ENCODE measurements at regions not wholly inside any gene's neighbourhood (a gene's known extent, or its start where the extent isn't known, plus 50 kb on each side); places are given as distances from the start of the nearest gene placed in this dataset.

DNA sequence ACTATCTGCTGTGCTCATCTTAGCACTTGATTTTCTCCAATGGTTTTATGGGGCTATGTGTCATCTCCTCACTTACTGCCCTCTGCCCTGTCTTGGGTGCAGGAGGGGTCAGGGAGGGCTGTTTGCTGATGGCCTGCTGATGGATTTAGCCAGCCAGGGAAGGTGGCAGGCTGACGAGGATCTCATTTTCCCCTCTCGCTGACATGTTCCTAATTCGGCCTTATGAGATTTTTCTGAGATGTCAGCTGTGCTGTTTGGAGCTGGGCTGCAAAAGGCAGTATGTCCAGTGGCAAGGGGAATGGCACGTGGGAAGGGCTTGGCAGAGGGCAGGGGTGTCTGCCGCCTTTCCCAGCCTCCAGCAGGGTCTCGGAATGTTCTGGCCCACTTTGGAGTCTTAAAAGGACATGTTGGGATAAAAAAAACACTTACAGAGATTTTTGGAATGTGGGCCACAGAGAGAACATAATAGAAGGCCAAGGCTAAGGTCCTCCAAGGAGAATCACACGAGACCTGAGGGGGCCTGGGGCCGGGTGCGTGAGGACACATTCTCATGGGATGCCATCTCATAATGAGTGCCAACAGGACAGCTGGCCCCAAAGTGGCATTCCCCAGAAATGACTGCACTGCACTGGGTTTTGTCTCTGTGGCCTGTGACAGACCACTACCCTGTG is 303.8 kb downstream of the TLE3 start:
- TF ChIP-seq GATA2 (IDR thresholded peaks at IDR 0.05; ENCODE audit: low read depth, low read length) = no peak
- TF ChIP-seq GATA3 (IDR thresholded peaks at IDR 0.05; ENCODE audit: low read depth, low read length) = no peak

DNA sequence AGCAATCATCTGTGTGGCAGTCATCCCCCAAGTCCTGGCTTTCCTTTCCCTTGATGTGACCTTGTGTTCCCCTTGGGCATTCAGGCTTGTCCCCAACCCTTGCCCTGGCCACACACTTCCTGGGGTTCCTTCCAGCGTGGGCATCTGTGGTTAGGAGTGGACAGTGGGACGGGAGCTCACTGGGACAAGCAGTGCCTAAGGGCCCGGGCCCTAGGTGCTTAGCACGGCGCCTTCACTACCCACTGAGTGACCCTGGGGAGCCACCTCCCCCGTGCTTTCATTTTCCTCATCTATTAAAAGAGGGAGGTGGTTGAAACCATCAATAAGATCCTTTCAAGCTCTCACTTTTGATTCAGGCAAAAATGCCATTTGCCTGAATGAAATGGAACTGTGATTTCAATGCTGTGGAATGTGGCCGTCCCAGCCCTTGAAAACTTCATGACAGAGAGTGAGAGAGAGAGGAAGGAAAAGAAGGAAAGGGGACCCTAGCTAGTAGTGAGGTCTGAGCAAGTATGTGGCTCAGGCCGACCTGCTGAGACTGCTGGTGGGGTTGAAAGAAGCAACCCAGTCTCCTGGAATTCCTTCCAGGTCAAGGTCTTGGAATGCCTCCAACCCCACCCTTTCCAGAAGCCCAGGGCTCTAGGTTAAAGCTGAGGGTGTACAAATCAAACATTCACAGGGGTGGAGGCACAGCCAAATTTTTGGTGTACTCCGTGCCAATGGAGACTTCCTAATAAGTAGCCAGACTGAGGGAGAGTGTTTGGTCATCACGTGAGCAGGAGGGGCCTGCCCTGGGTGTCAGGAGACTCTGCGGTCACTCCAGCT is 302.9 kb downstream of the TLE3 start:
- no peak for TF ChIP-seq GATA2 (IDR thresholded peaks at IDR 0.05; ENCODE audit: low read depth, low read length)
- no peak for TF ChIP-seq GATA3 (IDR thresholded peaks at IDR 0.05; ENCODE audit: low read depth, low read length)

DNA sequence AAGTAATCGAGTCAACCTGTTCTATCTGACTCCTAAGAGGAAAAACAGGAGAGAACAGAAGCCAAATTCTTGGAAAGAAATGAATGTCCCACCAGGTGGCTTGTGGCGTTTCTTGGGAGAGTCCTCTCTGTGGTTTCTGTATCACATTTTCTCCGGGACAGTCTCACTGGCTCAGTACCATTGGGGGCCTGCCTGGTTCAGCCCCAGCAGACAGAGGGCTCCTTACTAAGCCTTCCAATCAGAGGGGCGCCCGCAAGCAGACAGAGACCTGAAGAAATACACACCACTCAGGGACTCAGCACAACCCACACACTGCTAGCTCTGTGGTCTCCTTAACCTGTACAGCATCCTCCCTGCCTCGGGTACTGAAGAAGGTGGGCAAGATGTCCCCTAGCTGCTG is 302.1 kb downstream of the TLE3 start:
- TF ChIP-seq GATA2 (IDR thresholded peaks at IDR 0.05; ENCODE audit: low read depth, low read length) = no peak
- TF ChIP-seq GATA3 (IDR thresholded peaks at IDR 0.05; ENCODE audit: low read depth, low read length) = no peak

DNA sequence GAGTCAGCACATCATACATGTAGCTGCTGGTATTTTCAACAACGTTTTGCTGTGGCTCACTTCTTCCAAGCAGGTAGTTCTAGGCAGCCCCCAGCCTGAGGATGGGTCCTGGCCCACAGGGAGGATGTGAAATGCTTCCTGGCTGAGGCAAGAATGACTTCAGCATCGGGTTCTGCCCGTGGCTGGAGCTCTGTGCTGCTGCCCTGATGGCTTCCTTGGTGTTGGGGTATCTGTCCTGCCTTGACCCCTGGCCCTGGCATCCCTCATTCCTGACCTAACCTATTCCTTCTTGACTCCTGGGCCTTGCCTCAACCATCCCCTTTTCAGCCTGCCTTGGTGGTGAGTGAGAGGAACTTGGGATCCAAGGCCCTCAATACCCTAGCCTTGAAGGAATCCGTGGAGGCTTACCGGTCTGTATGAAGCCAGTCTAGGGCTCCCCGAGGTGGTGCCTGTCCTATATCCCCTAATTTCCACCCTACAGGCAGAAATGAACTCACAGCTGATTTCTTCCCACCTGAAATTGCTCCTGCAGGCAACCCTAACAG is 300.6 kb downstream of the TLE3 start:
- TF ChIP-seq GATA3 (IDR thresholded peaks at IDR 0.05; ENCODE audit: low read depth, low read length) = no peak
- TF ChIP-seq GATA2 (IDR thresholded peaks at IDR 0.05; ENCODE audit: low read depth, low read length) = no peak

DNA sequence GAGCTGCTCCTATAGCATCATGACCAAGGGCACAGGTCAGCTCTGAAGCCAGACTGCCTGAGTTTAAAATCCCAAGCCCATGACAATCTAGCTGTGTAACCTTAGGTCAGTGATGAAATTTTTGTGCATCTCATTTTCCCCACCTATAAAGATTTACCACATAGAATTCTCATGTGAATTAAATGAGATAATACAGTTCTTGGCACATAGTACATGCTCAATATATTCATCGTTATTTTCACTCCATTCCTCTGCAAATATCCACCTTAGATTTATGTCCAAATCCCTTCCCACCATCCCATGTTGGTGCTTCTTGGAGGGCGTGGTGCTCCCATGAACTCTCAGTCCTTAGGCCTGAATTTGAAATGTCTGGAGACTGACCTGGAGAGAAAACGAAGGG is 300.1 kb downstream of the TLE3 start:
- TF ChIP-seq GATA3 (IDR thresholded peaks at IDR 0.05; ENCODE audit: low read depth, low read length) (no peak), GATA2 (IDR thresholded peaks at IDR 0.05; ENCODE audit: low read depth, low read length) (no peak)

DNA sequence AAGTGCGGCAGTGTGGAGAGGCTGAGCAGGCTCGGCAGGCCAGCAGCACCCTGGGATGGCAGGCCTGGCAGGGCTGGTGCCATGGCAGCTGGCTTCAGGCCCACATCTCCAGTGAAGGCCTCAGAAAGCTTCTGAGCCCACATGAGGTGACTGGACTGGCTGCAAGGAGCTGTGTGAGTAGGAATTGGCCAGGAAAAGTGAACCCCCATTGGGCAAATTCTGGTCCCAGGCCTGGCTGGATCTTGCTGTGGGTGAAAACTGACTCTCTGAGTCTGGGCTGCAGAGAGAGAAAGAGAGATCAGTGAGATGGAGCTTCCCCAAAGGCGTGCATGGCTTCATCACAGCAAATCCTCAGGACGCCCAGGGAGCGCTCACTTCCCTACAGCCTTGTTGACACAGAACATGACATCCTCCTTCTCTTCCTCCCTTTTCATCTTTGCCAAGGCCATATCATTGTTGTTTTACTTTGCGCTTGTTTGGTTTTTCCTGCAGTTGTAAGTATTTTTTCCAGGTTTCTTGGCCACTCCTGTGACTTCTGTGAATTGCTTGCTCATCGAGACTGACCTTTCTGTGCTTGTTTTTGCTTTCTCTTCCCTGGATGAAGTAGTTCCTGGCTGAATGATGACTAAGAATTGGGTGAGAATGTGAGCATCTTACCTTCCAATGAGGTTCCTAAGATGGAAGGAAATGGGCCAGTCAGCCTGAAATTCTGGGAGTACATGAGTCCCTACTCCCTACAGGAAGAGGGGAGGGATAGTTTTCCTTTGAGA is 299.1 kb downstream of the TLE3 start:
- TF ChIP-seq GATA2 (IDR thresholded peaks at IDR 0.05; ENCODE audit: low read depth, low read length) = no peak
- TF ChIP-seq GATA3 (IDR thresholded peaks at IDR 0.05; ENCODE audit: low read depth, low read length) = no peak

DNA sequence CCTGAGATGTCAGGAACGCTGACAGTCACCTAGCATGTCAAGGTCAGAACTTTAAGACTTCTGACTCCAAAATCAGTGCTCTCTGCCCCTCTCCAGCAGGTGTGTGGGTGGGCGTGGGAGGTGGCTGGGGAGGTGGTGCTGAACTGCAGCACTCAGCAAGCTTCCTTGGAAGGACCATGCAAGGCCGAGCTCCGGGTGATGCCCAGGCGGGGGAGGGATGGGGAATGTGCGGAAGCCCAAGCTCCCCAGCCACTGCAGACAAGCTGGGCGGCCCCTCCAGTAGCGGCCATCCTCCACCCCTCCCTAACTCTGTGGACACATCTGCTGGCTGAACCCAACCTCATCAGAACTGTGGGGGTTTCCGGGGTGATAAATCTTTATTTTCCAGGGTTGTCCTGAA is 296.6 kb downstream of the TLE3 start:
- TF ChIP-seq GATA3 (IDR thresholded peaks at IDR 0.05; ENCODE audit: low read depth, low read length) = no peak
- no peak for TF ChIP-seq GATA2 (IDR thresholded peaks at IDR 0.05; ENCODE audit: low read depth, low read length)

DNA sequence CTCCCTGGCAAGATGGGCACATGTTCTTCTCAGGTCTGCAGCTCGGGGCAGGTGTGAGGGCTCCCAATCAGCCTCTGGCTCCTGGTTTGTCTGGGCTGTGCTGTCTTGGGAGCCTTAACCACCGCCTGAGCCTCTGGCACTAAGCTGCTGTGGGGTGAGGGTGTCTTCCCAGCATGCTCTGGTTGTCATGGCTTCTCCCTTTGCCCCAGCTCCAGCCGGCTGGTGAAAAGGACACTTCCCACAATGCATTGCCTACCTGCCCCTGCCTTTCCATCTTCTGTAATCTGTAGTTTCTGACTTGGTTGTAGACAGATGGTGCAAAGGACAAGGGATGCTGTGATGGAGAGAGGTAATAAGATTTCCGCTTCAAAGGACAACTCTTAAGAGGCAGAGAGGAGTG is 295.3 kb downstream of the TLE3 start:
- TF ChIP-seq GATA2 (IDR thresholded peaks at IDR 0.05; ENCODE audit: low read depth, low read length) (no peak), GATA3 (IDR thresholded peaks at IDR 0.05; ENCODE audit: low read depth, low read length) (no peak)

DNA sequence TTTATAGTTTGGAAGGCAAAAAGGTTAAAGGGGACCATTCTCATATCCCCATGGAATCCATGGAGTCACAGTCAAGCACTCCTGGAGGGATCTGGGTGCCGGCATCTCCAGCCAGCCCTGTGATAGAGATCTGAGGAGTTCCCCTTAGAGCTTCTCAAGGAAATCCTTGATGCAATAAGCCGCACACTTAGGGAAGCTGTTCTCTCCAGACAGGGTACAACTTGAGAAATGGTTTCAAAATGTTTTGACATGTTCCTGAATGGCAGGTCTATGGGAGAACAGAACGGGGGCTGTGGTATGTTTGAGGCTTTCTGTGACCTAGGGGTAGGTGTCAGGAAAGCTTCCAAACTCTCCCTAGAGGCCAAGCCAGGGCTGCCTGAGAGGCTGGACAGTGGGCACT is 292.9 kb downstream of the TLE3 start:
- TF ChIP-seq GATA3 (IDR thresholded peaks at IDR 0.05; ENCODE audit: low read depth, low read length) = no peak
- no peak for TF ChIP-seq GATA2 (IDR thresholded peaks at IDR 0.05; ENCODE audit: low read depth, low read length)

DNA sequence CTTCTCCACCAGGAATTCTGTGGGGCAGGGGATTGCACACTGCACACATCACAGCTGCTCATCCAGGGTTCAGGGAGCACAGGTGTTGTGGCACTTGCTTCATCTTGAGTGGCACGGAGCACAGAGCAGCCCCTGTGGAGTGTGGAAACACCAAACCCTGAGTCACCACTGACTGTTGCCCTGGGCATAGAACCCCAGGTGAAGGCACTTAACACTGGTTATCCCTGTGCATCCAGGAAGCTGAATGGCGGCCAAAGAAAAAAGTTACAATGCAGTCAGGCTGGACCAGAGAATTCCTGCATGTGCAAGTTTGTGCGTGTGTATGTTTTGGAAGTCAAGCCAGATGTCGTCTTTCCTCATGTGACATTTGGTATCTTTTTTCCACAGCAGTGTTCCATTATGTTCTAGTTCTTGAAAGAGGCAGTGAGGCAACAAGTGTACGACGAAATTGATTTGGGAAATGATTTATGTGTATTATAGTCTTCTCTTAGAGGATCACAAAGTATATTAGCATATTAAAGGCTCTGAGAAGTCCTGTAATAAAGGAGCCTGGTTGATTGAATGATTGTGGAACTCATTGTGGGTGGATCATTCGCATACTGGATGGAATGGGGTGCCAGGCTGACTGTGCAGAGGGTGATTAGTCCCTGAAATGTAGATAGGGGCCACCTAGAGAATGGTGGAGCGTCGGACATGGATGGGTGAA is 292.3 kb downstream of the TLE3 start:
- TF ChIP-seq GATA2 (IDR thresholded peaks at IDR 0.05; ENCODE audit: low read depth, low read length) = no peak
- TF ChIP-seq GATA3 (IDR thresholded peaks at IDR 0.05; ENCODE audit: low read depth, low read length) = no peak

DNA sequence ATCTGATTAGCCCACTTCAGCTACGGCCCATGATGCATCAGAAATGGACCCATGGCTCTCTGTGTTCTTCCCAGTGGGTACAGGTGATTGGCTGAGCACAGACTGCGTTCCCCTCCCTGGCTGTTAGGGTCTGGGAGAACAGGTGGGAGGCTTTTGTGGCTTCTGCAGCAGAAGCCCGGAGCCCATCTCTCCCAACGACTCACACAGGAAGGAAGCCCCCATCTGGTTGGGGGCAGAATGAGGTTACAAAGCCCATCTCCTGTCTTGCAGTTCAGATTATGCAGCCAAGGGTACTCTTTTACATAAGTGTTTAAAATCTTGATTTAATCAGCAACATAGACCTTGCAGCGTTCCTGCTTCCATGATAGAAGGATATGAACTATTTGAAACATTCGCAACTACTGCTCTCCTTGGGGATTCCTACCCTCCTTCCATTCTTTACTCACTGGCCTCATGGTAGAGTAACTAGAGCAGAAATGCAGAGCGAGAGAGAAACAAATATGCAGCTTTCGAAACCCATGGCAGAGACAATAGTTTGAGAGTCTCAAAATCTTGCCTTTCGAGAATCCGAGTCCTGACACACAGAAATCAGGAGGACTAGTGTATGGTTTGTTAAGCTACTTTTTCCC is 291.3 kb downstream of the TLE3 start:
- TF ChIP-seq GATA3 (IDR thresholded peaks at IDR 0.05; ENCODE audit: low read depth, low read length) (no peak), GATA2 (IDR thresholded peaks at IDR 0.05; ENCODE audit: low read depth, low read length) (no peak)

DNA sequence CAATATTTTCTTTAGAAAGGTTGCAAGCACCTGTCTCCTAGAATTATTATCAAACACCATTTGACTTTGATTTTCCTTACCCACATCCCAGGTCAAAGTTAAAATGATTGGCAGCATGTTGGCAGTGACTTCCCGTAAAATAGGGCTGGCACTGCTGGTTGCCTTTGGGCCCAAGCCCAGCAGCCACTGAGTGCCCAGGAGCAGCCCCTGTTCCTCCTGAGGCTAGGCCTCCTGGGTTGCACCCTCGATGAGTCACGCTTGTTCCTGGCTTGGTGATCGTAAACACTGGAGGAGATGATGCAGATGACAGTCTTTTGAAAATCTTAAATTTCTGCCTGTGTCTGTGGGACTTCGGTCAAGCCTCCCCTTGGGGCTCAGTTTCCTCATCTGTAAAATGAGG is 290.0 kb downstream of the TLE3 start:
- TF ChIP-seq GATA2 (IDR thresholded peaks at IDR 0.05; ENCODE audit: low read depth, low read length) = no peak

DNA sequence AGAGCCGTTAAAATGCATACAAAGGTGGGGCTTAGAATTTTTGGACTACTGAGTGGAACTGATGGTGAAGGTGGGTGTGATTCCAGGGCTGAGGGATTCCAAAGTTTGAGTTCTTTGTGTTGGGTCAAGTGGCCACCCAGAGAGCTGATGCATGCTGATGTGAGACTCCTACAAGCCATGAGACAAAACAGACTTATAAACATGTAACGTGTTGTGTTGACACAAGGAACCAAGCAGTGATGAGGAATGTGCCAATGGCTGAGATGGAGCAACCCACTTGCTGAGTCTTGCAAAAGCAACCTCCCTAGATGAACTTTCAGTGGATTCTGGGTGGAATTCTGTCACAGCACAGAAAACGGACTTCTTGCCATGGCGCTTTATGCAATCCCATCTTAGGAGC is 289.0 kb downstream of the TLE3 start:
- no peak for TF ChIP-seq GATA3 (IDR thresholded peaks at IDR 0.05; ENCODE audit: low read depth, low read length)
- no peak for TF ChIP-seq GATA2 (IDR thresholded peaks at IDR 0.05; ENCODE audit: low read depth, low read length)
